HuH-7.5 (cell line): ENCODE measurements at regions not wholly inside any gene's neighbourhood (a gene's known extent, or its start where the extent isn't known, plus 50 kb on each side); places are given as distances from the start of the nearest gene placed in this dataset.
"Not testable (repeated sequence)": the region's sequence is repeated elsewhere in the genome, so short reads cannot be mapped to it uniquely, and the experiment has no call there.

Experiments used
- DNase-seq: peaks from one replicate; pipeline ENCODE4 v3.0.0; 2011; ENCODE audit warnings: low spot score

DNA sequence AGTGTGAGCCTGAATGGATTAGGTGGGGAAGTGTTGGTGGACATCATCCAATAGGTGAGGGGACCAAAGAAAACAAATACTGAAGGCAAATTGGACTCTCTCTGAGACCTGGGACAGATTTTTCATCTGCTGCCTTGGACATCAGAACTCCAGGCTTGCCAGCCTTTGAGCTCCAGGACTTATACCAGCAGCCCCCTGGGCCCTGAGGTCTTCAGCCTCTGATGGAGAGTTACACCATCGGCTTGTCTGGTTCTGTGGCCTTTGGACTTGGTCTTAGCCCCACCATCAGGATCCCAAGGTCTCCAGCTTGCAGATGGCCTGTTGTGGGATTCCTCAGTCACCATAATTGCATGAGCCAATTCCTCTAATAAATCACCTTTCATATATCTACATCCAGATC is 80.8 kb upstream of the SLC8A3 start:
- DNase-seq = no peak

DNA sequence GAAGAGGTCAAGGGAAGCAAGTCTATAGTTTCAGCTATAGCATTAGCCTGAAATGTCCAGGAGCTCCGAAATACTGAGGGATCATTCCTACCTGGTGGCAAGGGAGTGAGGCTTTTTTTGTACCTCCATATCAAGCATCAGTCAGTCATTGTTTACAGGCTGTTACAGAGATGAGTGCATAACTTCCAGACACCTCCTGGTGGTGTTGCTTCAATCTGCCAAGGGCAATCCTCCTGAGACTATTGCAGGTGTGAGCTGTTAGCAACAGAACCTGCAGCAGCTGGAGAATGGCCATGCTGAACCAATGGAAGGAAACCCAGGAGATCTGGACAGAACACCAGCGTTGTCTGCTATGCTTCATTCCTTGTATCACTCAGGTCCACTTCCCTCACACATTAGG is 80.0 kb upstream of the SLC8A3 start:
- no peak for DNase-seq

DNA sequence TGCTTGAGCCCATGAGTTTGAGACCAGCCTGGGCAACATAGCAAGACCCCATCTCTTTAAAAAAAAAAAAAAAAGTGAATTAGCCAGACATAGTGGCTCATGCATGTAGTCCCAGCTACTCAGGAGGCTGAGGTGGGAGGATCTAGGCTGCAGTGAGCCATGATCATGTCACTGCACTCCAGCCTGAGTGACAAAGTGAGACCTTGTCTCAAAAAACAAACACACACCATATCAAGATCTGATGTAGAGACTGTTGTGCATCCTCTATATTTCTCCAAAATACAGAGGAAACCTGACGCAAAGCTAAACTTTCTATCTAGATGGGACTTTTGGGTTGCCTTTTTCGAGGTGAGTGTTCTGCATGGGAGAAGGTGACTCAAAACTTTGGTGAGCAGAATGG is 77.4 kb upstream of the SLC8A3 start:
- DNase-seq = no peak

DNA sequence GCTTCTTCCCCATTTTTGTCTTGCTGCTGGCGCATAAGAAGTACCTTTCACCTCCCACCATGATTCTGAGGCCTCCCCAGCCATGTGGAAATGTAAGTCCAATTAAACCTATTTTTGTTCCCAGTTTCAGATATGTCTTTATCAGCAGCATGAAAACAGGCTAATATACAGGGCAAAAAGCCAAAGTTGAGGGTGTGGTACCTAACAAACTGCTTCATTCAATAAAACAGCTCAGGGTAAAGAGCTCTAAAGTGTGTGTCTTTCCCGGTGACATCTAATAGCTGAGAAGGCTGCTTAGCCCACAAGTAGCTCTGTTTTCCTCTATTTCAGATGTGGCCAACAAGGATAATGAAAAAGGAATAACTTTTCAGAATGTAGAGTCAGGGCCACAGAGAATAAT is 76.7 kb upstream of the SLC8A3 start:
- DNase-seq = no peak

DNA sequence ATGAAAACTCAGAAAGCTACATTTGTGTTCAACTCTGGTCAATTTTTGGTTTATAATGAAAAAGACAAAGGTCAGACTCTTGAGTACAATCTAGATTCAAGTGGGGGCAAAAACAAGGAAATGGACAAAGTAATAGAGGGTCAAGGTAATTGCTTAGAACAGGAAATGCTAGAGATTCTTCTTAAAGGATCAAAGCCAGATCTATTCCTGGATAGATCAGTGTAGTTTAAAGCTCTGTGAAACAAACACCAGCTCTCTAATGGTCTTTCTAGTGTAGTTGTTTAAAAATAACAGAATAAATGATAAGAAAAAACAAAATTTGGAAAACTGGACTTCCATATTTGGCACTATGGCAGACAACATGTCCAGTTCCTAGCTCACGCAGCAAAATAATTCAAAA is 70.7 kb upstream of the SLC8A3 start:
- no peak for DNase-seq

DNA sequence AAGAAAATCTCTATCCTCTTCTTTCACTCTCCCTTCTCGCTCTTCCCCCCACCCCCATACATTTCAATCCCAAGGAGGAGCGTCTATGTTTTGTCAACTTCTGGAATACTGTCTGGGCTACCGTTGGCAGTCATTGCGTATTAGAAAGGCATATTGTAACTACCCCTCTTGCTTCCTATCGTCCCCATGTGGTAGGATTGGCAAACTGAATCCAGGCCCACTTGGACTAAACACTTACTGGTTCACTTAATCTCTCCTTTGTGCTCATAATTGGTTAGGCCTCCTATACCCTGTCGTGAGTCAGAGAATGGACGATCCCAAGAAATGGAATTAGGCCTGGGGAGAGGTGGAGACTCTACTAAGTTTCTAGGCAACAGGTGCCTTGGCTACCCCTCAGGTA is 68.8 kb upstream of the SLC8A3 start:
- peak; percentile 22 for DNase-seq

DNA sequence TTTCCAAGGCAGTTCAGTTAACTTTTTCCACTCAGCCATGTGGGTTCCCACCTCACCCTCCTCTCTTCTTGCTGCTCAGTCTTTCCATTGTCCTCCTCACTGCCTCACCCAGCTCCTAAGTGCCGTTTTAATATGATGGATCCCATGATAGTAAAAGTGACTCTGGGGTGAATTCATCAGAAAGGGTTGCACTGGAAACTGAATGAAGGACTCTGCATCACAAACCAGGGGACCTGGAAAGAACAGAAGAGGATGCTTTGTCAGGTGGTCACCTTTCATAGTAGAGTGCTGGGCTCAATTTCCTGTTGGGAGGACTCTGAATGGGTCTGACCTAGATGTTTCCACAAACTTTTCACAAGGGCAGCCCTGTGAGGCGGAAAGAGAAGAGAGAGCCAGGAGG is 67.8 kb upstream of the SLC8A3 start:
- no peak for DNase-seq

DNA sequence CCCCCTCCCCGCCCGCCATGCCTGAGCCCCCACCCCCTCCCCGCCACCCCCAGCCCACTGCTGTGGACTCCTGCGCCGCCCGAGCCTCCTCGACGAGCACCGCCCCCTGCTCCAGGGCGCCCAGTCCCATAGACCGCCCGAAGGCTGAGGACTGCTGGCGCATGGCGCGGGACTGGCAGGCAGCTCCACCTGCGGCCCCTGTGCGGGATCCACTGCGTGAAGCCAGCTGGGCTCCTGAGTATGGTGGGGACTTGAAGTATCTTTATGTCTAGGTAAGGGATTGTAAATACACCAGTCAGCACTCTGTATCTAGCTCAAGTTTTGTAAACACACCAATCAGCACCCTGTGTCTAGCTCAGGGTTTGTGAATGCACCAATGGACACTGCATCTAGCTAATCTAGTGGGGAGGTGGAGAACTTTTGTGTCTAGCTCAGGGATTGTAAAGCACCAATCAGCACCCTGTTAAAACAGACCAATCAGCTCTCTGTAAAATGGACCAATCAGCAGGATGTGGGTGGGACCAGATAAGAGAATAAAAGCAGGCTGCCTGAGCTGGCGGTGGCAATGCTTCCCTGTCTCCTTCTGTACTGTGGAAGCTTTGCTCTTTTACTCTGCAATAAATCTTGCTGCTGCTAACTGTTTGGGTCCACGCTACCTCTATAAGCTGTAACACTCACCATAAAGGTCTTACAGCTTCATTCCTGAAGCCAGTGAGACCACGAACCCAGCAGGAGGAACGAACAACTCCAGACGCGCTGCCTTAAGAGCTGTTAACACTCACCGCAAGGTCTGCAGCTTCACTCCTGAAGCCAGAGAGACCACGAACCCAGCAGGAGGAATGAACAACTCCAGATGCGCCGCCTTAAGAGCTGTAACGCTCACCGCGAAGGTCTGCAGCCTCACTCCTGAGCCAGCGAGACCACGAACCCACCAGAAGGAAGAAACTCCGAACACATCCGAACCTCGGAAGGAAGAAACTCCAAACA is 66.6 kb upstream of the SLC8A3 start:
- DNase-seq = not testable (repeated sequence)

DNA sequence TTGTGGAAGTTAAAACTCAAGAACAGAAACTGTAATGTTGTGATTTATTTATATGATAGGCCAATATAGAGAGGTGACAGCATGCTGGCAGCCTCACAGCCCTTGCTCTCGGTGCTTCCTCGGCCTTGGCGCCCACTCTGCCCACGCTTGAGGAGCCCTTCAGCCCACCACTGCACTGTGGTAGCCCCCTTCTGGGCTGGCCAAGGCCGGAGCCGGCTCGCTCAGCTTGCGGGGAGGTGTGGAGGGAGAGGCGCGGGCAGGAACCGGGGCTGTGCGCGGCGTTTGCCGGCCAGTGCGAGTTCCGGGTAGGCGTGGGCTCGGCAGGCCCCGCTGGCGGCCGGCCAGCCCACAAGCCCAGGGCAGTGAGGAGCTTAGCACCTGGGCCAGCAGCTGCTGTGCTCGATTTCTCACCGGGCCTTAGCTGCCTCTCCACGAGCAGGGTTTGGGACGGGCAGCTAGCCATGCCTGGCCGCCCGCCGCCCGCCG is 65.8 kb upstream of the SLC8A3 start:
- DNase-seq = no peak

DNA sequence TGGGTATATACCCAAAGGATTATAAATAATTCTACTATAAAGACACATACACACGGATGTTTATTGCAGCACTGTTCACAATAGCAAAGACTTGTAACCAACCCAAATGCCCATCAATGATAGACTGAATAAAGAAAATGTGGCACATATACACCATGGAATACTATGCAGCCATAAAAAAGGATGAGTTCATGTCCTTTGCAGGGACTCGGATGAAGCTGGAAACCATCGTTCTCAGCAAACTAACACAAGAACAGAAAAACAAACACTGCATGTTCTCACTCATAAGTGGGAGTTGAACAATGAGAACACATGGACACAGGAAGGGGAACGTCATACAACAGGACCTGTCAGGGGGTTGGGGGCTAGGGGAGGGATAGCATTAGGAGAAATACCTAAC is 64.8 kb upstream of the SLC8A3 start:
- DNase-seq = not testable (repeated sequence)

DNA sequence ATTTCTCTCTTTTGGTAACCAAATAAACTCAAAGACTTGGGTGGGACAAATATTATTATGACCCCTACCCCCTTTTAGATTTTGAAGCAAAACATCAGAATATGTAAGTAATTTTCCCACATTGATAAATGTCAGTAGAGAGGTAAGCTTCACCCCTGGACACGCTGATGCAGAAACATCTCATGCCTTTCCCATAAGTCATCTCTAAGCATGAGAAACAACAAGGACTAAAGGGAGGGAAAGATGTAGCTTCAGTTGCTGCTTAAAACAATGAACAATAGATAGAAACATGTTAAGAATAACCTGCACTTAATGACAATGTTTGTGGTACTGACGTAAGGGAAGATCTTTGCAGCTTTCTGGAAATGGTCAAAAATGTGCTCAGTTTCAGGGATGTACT is 56.3 kb upstream of the SLC8A3 start:
- DNase-seq = no peak

DNA sequence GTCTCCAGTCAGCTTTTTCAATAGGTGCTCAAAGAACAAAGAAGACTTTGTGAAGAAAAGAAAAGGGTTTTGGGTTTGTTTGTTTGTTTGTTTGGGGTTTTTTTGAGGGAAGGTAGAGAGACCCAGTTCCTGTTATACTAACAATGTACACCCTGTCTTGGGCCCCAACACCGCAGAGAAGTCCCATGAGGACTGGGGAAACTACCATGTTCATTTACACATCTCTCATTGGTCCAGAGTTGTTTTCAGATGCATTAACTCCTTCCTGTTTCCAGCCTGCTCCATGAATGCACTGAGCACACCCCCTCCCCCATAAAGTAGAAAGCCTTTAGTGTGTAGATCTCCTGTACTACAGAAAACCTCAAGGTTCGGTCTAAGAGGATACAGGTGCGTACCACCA is 51.1 kb upstream of the SLC8A3 start:
- DNase-seq = no peak

DNA sequence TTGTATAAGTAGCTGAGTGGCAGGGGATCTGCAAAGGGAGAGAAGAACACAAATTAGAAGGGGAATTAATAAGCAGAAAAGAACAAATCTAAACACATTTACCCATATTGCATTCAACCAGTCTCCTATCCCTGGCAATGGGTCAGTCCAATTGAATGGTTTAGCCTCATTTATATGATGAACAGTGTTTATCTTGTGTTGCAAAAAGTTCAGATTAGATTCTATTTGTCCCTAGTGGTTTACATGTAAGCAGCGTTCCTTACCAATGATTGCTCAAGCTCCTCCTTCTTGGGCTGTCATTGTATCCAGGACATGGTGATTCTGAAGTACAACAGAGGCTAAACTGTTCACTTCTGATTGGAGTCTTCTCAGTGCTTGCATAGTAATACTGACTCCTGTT is 49.9 kb upstream of the SLC8A3 start:
- not testable (repeated sequence) for DNase-seq
